RWPE2 (cell line): ENCODE measurements at regions not wholly inside any gene's neighbourhood (a gene's known extent, or its start where the extent isn't known, plus 50 kb on each side); places are given as distances from the start of the nearest gene placed in this dataset.

ENCODE experiments used
- ATAC-seq: fragments of 200-7000 bp; cut with Tn5 transposase; 3 replicates; pipeline ENCODE4 v1.9.1; 2021; ENCODE audit warnings: low read depth
- DNase-seq: peaks from one replicate; pipeline ENCODE4 v3.0.0-alpha.2; 2020; ENCODE audit warnings: low spot score
- H3K27ac ChIP-seq: fragments of 450-650 bp; 2 replicates; pipeline ENCODE4 v1.5.1; 2017; ENCODE audit warnings: mild to moderate bottlenecking; ENCODE audit not compliant: poor library complexity, severe bottlenecking
- H3K27me3 ChIP-seq: fragments of 250-450 bp; sonication (Bioruptor Pico); 2 replicates; pipeline ENCODE4 v1.5.1; 2021; ENCODE audit warnings: mild to moderate bottlenecking, moderate library complexity; ENCODE audit not compliant: insufficient read depth, poor library complexity, severe bottlenecking
- H3K36me3 ChIP-seq: fragments of 250-450 bp; sonication (Bioruptor Pico); 2 replicates; pipeline ENCODE4 v1.5.1; 2020; ENCODE audit warnings: low read depth, mild to moderate bottlenecking, moderate library complexity
- H3K4me1 ChIP-seq: fragments of 250-450 bp; sonication (Bioruptor Pico); 2 replicates; pipeline ENCODE4 v1.5.1; 2021; ENCODE audit warnings: mild to moderate bottlenecking, moderate library complexity; ENCODE audit not compliant: insufficient read depth, poor library complexity, severe bottlenecking
- H3K4me3 ChIP-seq: fragments of 250-450 bp; sonication (Bioruptor Pico); 2 replicates; pipeline ENCODE4 v1.5.1; 2021; ENCODE audit warnings: mild to moderate bottlenecking, moderate library complexity; ENCODE audit not compliant: severe bottlenecking
- H3K9me3 ChIP-seq: fragments of 250-450 bp; sonication (Bioruptor Pico); 2 replicates; pipeline ENCODE4 v1.5.1; 2021; ENCODE audit warnings: mild to moderate bottlenecking, moderate library complexity; ENCODE audit not compliant: severe bottlenecking
- TF ChIP-seq, protein P1 (sequence below): fragments of 450-650 bp; IDR thresholded peaks from one replicate; pipeline ENCODE4 v1.5.1; 2017; ENCODE audit warnings: mild to moderate bottlenecking, moderate library complexity; ENCODE audit not compliant: poor library complexity, severe bottlenecking

DNA sequence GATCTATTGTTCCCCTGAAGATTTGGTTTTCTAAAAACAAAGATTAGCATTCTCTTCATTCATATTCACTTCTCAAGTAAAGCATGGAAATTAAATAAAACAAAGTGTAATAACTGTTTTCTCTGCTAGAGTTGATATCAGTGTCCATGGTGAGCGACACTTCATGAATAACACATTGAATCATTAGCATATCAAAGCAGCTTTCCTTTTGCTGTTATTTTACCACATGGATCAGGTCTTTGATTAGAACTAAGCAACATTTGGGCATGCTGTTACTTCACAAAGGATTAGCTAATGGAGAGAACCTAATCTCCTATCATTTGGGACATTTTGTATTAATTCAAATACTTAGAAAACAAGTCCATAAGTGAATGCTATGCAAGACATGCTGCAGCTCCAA, 368.8 kb upstream of the CDH19 start:
- ATAC-seq: no peak
- Histone ChIP-seq H3K27ac (no peak overlapping the region), H3K36me3 (no peaks in the 10 kb centered on the region), H3K4me3 (no peak overlapping the region), H3K4me1 (no peaks in the 10 kb centered on the region), H3K27me3 (no peaks in the 10 kb centered on the region), H3K9me3 (no peaks in the 10 kb centered on the region)
- DNase-seq: no peak
- TF ChIP-seq, protein P1, sequence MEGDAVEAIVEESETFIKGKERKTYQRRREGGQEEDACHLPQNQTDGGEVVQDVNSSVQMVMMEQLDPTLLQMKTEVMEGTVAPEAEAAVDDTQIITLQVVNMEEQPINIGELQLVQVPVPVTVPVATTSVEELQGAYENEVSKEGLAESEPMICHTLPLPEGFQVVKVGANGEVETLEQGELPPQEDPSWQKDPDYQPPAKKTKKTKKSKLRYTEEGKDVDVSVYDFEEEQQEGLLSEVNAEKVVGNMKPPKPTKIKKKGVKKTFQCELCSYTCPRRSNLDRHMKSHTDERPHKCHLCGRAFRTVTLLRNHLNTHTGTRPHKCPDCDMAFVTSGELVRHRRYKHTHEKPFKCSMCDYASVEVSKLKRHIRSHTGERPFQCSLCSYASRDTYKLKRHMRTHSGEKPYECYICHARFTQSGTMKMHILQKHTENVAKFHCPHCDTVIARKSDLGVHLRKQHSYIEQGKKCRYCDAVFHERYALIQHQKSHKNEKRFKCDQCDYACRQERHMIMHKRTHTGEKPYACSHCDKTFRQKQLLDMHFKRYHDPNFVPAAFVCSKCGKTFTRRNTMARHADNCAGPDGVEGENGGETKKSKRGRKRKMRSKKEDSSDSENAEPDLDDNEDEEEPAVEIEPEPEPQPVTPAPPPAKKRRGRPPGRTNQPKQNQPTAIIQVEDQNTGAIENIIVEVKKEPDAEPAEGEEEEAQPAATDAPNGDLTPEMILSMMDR: no peak

DNA sequence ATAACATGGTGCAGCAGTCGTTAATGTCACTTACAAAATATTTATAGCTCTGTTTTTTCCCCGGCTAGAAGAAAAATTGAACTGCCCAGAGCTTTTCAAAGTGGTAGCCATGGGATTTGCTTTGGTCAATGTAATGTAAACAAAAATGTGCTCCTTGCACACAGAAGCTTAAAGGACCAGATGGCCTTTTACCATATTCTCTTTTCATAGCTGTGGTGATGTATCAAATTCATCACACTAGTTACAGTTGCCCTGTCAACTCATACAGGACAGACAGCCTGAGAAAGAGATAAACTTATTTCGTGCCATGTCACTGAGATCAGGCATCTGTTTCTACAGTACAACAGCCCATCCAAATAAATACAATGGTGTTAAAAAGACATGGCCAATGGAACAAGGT, 368.1 kb upstream of the CDH19 start:
- H3K4me1 ChIP-seq: no peaks in the 10 kb centered on the region
- H3K4me3 ChIP-seq: no peak overlapping the region
- TF ChIP-seq, protein P1: no peak
- no peaks in the 10 kb centered on the region for H3K36me3 ChIP-seq
- no peak for ATAC-seq
- H3K9me3 ChIP-seq: no peaks in the 10 kb centered on the region
- DNase-seq: no peak
- no peaks in the 10 kb centered on the region for H3K27me3 ChIP-seq
- H3K27ac ChIP-seq: no peak overlapping the region

DNA sequence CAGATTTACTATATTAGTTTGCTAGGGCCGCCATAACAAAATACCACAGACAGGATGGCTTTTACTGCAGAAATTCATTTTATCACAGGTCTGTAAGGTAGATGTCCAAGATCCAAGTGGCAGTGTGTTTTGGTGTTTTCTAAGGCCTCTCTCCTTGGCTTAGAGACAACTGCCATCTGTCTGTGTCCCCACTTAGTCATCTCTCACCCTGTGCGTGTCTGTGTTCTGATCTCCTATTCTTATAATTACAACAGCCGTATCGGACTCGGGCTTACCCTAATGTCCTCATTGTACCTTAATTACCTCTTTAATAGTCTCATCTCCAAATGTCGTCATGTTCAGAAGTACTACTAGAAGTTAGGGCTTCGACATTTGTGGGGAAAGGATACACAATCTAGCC, 362.3 kb upstream of the CDH19 start:
- no peaks in the 10 kb centered on the region for H3K4me1 ChIP-seq
- no peaks in the 10 kb centered on the region for H3K9me3 ChIP-seq
- DNase-seq (no peak), ATAC-seq (no peak)
- H3K36me3 ChIP-seq: no peaks in the 10 kb centered on the region
- TF ChIP-seq, protein P1: no peak
- no peak overlapping the region for H3K27ac ChIP-seq
- no peaks in the 10 kb centered on the region for H3K27me3 ChIP-seq
- no peak overlapping the region for H3K4me3 ChIP-seq

DNA sequence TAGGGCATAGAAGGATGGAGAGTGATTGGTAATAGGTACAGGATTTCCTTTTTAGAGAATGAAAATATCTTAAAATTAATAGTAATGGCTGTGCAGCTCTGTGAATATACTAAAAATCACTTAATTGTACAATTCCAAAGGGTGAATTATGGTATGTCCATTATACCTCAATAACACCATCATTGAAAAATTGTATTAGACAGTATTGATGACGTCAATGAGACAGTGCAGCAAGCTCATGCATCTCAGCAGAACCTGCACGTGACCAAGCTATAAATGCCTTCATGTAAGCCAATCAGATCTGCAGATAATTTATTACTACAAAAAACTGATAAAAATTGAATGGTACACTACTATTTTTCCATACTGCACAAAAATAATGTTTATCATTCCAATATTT, 354.4 kb upstream of the CDH19 start:
- Histone ChIP-seq H3K4me1 (no peaks in the 10 kb centered on the region), H3K27me3 (peaks cover 8% of the 10 kb centered on the region), H3K36me3 (no peaks in the 10 kb centered on the region), H3K27ac (no peak overlapping the region), H3K4me3 (no peak overlapping the region), H3K9me3 (no peaks in the 10 kb centered on the region)
- DNase-seq (no peak), ATAC-seq (no peak)
- TF ChIP-seq, protein P1: no peak

DNA sequence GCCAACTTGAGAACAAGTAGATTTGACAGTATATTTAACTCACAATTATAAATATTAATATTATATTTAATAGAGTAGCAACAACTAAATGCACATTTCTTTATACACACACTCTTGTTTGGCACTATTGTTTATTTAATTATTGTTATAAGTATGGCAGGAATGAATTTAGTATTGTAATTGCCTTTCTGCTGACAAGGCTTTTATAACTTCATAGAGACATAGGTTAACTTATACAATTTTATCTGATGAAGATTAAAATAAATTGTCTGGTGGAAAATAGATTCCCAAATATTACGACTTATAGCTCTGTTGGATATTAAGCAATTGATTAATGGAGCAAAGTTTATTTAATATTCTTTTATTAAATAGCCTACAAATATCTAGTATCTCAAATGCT, 347.9 kb upstream of the CDH19 start:
- Histone ChIP-seq H3K9me3 (no peaks in the 10 kb centered on the region), H3K27ac (no peak overlapping the region), H3K36me3 (no peaks in the 10 kb centered on the region), H3K4me3 (no peak overlapping the region), H3K4me1 (no peaks in the 10 kb centered on the region), H3K27me3 (peaks cover under 1% of the 10 kb centered on the region)
- TF ChIP-seq, protein P1: no peak
- no peak for ATAC-seq
- DNase-seq: no peak
